GM23338 (cell line): ENCODE measurements at regions not wholly inside any gene's neighbourhood (a gene's known extent, or its start where the extent isn't known, plus 50 kb on each side); places are given as distances from the start of the nearest gene placed in this dataset.

Source experiments
- ATAC-seq: fragments of 200-7000 bp; cut with Tn5 transposase; 3 replicates; pipeline ENCODE4 v1.9.1; 2020
- DNase-seq: peaks from one replicate; pipeline ENCODE4 v3.0.0-alpha.2; 2015; ENCODE audit warnings: low spot score
- H2AFZ ChIP-seq: fragments of 200-600 bp; sonication (generic); 2 replicates; pipeline ENCODE4 v1.8.0; 2016; ENCODE audit warnings: antibody characterized with exemption, mild to moderate bottlenecking, moderate library complexity
- H3F3A ChIP-seq: fragments of 200-600 bp; sonication (generic); replicated peaks from 2 replicates; pipeline ENCODE4 v1.8.0; 2017; ENCODE audit warnings: antibody characterized with exemption, mixed run types, low read depth
- H3K27ac ChIP-seq: fragments of 200-600 bp; sonication (generic); 2 replicates; pipeline ENCODE4 v1.6.1; 2016; ENCODE audit warnings: low read depth
- H3K27me3 ChIP-seq: fragments of 200-600 bp; sonication (generic); 2 replicates; pipeline ENCODE4 v1.8.0; 2016; ENCODE audit warnings: mild to moderate bottlenecking, mixed run types, moderate library complexity; ENCODE audit not compliant: insufficient read depth
- H3K36me3 ChIP-seq: fragments of 200-600 bp; sonication (generic); 2 replicates; pipeline ENCODE4 v1.8.0; 2016; ENCODE audit warnings: mild to moderate bottlenecking; ENCODE audit not compliant: insufficient read depth
- H3K4me1 ChIP-seq: fragments of 200-600 bp; sonication (generic); 2 replicates; pipeline ENCODE4 v1.8.0; 2016; ENCODE audit warnings: mild to moderate bottlenecking, moderate library complexity; ENCODE audit not compliant: insufficient read depth
- H3K4me2 ChIP-seq: fragments of 200-600 bp; sonication (generic); 2 replicates; pipeline ENCODE4 v1.7.1; 2017; ENCODE audit warnings: mixed run types
- H3K4me3 ChIP-seq: fragments of 200-600 bp; sonication (generic); 2 replicates; pipeline ENCODE4 v1.6.1; 2016; ENCODE audit warnings: mixed run types
- H3K79me2 ChIP-seq: fragments of 200-600 bp; sonication (generic); replicated peaks from 2 replicates; pipeline ENCODE4 v1.8.0; 2017; ENCODE audit warnings: mild to moderate bottlenecking; ENCODE audit not compliant: insufficient read depth
- H3K9me2 ChIP-seq: fragments of 200-600 bp; sonication (generic); 2 replicates; pipeline ENCODE4 v1.8.0; 2017; ENCODE audit not compliant: insufficient read depth
- H4K20me1 ChIP-seq: fragments of 200-600 bp; sonication (generic); replicated peaks from 2 replicates; pipeline ENCODE4 v1.8.0; 2017; ENCODE audit warnings: mild to moderate bottlenecking; ENCODE audit not compliant: insufficient read depth
- H3K27ac Mint-ChIP-seq: 2 replicates; pipeline ENCODE4 v1.8.0; 2020; ENCODE audit warnings: inconsistent platforms, mild to moderate bottlenecking, moderate library complexity, mixed read lengths
- H3K27me3 Mint-ChIP-seq: 3 replicates; pipeline ENCODE4 v1.8.0; 2022; ENCODE audit warnings: low read depth, mild to moderate bottlenecking, moderate library complexity, mixed read lengths, inconsistent platforms; ENCODE audit not compliant: insufficient read depth, poor library complexity
- H3K36me3 Mint-ChIP-seq: 3 replicates; pipeline ENCODE4 v1.8.0; 2021; ENCODE audit warnings: low read depth, mild to moderate bottlenecking, inconsistent platforms, moderate library complexity, mixed read lengths
- H3K4me1 Mint-ChIP-seq: 3 replicates; pipeline ENCODE4 v1.8.0; 2020; ENCODE audit warnings: mild to moderate bottlenecking, inconsistent platforms, mixed read lengths
- H3K4me3 Mint-ChIP-seq: 3 replicates; pipeline ENCODE4 v1.8.0; 2021; ENCODE audit warnings: moderate library complexity, mild to moderate bottlenecking, inconsistent platforms, mixed read lengths
- H3K9me3 Mint-ChIP-seq: 3 replicates; pipeline ENCODE4 v1.8.0; 2020; ENCODE audit warnings: moderate library complexity, mild to moderate bottlenecking, inconsistent platforms, mixed read lengths
- CREB1 ChIP-seq: fragments of 250-450 bp; sonication (Bioruptor Pico); IDR thresholded peaks from 2 replicates; pipeline ENCODE4 v1.5.0; 2020; ENCODE audit warnings: low read depth, mild to moderate bottlenecking, moderate library complexity
- CTCF ChIP-seq, 2 experiments: fragments of 200-600 bp in 1 of 2; sonication (generic) in 1 of 2; conservative IDR thresholded peaks; 2 replicates each; pipeline versions ENCODE4 v1.5.1 to v1.6.1; 2016 to 2017; ENCODE audit warnings: antibody characterized with exemption in 2 of 2, low read depth in 2 of 2, mild to moderate bottlenecking in 2 of 2, moderate library complexity in 1 of 2
- EZH2 ChIP-seq: fragments of 200-600 bp; sonication (generic); IDR thresholded peaks from one replicate; pipeline ENCODE4 v1.8.0; 2017; ENCODE audit warnings: antibody characterized with exemption, mild to moderate bottlenecking, low read depth; ENCODE audit not compliant: unreplicated experiment
- EZH2phosphoT487 ChIP-seq: fragments of 200-600 bp; sonication (generic); IDR thresholded peaks from one replicate; pipeline ENCODE4 v1.8.1; 2018; ENCODE audit warnings: antibody characterized with exemption; ENCODE audit not compliant: unreplicated experiment
- JUNB ChIP-seq: IDR thresholded peaks from one replicate; pipeline ENCODE4 v1.6.1; 2016; ENCODE audit warnings: antibody characterized with exemption; ENCODE audit not compliant: unreplicated experiment
- STAT1 ChIP-seq: IDR thresholded peaks from one replicate; pipeline ENCODE4 v1.6.1; 2016; ENCODE audit warnings: antibody characterized with exemption; ENCODE audit not compliant: unreplicated experiment
- ZNF114 ChIP-seq: fragments of 250-450 bp; sonication (Bioruptor Pico); IDR thresholded peaks from 2 replicates; pipeline ENCODE4 v1.5.0; 2020; ENCODE audit warnings: mild to moderate bottlenecking, moderate library complexity
- TF ChIP-seq, protein P1 (sequence below): IDR thresholded peaks from one replicate; pipeline ENCODE4 v1.6.1; 2018; ENCODE audit warnings: antibody characterized with exemption; ENCODE audit not compliant: unreplicated experiment

- TF ChIP-seq CTCF (conservative IDR thresholded peaks at IDR 0.05; ENCODE audit: low read depth in 2 of 2) (no peak), STAT1 (no peak), EZH2 (no peak), CREB1 (no peak), ZNF114 (CRISPR knock-in tag) (no peak)
- TF ChIP-seq, protein P1, sequence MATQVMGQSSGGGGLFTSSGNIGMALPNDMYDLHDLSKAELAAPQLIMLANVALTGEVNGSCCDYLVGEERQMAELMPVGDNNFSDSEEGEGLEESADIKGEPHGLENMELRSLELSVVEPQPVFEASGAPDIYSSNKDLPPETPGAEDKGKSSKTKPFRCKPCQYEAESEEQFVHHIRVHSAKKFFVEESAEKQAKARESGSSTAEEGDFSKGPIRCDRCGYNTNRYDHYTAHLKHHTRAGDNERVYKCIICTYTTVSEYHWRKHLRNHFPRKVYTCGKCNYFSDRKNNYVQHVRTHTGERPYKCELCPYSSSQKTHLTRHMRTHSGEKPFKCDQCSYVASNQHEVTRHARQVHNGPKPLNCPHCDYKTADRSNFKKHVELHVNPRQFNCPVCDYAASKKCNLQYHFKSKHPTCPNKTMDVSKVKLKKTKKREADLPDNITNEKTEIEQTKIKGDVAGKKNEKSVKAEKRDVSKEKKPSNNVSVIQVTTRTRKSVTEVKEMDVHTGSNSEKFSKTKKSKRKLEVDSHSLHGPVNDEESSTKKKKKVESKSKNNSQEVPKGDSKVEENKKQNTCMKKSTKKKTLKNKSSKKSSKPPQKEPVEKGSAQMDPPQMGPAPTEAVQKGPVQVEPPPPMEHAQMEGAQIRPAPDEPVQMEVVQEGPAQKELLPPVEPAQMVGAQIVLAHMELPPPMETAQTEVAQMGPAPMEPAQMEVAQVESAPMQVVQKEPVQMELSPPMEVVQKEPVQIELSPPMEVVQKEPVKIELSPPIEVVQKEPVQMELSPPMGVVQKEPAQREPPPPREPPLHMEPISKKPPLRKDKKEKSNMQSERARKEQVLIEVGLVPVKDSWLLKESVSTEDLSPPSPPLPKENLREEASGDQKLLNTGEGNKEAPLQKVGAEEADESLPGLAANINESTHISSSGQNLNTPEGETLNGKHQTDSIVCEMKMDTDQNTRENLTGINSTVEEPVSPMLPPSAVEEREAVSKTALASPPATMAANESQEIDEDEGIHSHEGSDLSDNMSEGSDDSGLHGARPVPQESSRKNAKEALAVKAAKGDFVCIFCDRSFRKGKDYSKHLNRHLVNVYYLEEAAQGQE = no peak
These were observed 488.5 kb upstream of the MGAT4C start (continued) for GRCh38 chr12:86744547-86745212.

DNA sequence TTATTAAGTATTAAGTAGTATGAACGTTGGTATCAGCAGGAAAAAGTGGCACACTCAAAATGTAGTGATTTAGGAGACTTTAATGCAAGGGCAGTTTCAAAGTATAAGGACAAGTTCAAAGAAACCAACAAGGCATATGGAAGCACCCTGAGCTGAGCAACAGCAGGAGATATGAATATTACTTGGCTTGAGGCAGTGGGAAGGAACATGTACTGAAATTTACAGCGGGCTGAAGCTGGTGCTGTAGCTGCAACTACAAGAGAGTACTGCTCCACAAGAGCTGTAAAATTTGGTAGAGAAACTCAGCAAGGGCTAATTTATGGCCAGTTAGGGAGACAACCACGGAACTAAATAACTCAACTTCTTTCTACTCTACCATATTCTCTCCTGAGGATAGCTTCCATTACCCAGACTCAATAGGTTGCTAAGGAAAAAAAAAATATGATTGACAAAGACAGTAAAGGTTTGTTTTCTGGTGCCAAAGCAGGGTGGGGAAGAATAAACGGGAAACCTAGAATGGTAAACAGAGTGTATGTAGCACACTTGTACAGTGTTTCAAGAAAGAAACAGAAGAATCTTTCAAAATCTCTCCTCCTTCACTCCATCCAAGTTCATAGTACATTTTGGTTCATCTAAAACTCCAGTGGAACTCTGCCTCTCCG lies 487.8 kb upstream of the MGAT4C start:
- ATAC-seq = no peak
- Mint-ChIP-seq H3K4me3 (no peak overlapping the region), H3K9me3 (no peaks in the 10 kb centered on the region), H3K27ac (0 out of 2 replicates have a peak overlapping the region, but pooled peaks have one; percentile 5), H3K36me3 (no peaks in the 10 kb centered on the region), H3K27me3 (no peaks in the 10 kb centered on the region), H3K4me1 (peaks cover 8% of the 10 kb centered on the region; the same call in 1 of the 3 replicates)
- no peak for DNase-seq
- Histone ChIP-seq H3K79me2 (no peaks in the 10 kb centered on the region), H3K27ac (no peak overlapping the region), H3K9me2 (no peaks in the 10 kb centered on the region), H3F3A (no peaks in the 10 kb centered on the region), H2AFZ (no peak overlapping the region; the same call in 1 of the 2 replicates), H3K4me3 (no peak overlapping the region), H4K20me1 (no peaks in the 10 kb centered on the region), H3K4me1 (no peaks in the 10 kb centered on the region), H3K36me3 (no peaks in the 10 kb centered on the region), H3K4me2 (no peak overlapping the region), H3K27me3 (no peaks in the 10 kb centered on the region)
- TF ChIP-seq, protein P1 = no peak
- TF ChIP-seq JUNB (no peak), EZH2phosphoT487 (no peak)
